Testis (tissue), 2 donors: ENCODE measurements at regions not wholly inside any gene's neighbourhood (a gene's known extent, or its start where the extent isn't known, plus 50 kb on each side); places are given as distances from the start of the nearest gene placed in this dataset.

Experiments
- DNase-seq: peaks from one replicate; pipeline ENCODE4 v3.0.0-alpha.2; 2019
- H3K27ac ChIP-seq, 2 donors: fragments of 200-600 bp; sonication (generic); one replicate each; pipeline ENCODE4 v1.5.1; 2019
- H3K27me3 ChIP-seq: fragments of 200-600 bp; sonication (generic); one replicate; pipeline ENCODE4 v1.5.1; 2019
- H3K36me3 ChIP-seq: fragments of 200-600 bp; sonication (generic); one replicate; pipeline ENCODE4 v1.5.1; 2017; ENCODE audit warnings: low read depth; ENCODE audit errors: missing control alignments
- H3K4me1 ChIP-seq: fragments of 200-600 bp; sonication (generic); one replicate; pipeline ENCODE4 v1.5.1; 2019
- H3K4me3 ChIP-seq, 2 donors: fragments of 200-600 bp; sonication (generic); one replicate each; pipeline ENCODE4 v1.5.1; 2017 to 2019
- H3K9me3 ChIP-seq: fragments of 200-600 bp; sonication (generic); one replicate; pipeline ENCODE4 v1.5.1; 2017
- POLR2A ChIP-seq: fragments of 450-650 bp; IDR thresholded peaks from one replicate; pipeline ENCODE4 v1.6.1; 2017; ENCODE audit warnings: antibody characterized with exemption, mild to moderate bottlenecking, moderate library complexity
- WGBS, 2 donors: methylation state at CpG; one replicate each; pipeline ENCODE4 v1.1.5; 2018; 5-methylcytosine and 5-hydroxymethylcytosine counted together
- intact Hi-C: fragments of 100-400 bp; cut with DNase I; formaldehyde crosslinking; loops from one replicate; pipeline ENCODE4 v1.15.1; 2023; ENCODE audit warnings: low total_unique reads
- TF ChIP-seq, protein P1 (sequence below), 3 experiments: fragments of 450-650 bp in 2 of 3; fragments of 200-600 bp in 1 of 3; sonication (generic) in 1 of 3; IDR thresholded peaks; one replicate each; pipeline ENCODE4 v1.5.1; 2016 to 2019; ENCODE audit warnings: antibody characterized with exemption in 3 of 3, mild to moderate bottlenecking in 2 of 3, moderate library complexity in 1 of 3

DNA sequence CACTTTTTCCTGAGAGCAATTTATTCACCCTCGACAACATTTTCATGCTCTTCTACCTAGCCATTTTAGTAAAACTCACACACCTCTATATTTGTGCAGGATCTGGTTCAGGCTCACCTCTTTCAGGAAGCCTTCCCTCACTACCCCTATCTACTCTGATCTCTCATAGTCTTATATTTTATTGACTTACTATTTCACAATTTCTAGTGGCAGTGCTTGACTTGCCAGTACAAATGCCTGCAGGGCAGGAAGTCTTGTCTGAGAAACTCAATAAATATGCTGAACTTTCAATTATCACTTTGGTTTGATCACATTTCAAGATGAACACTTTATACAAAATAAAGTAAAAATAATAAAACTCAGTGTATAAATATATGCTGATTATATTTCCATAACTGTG is 226.8 kb downstream of the CETN3 start:
- no peak overlapping the region for H3K4me3 ChIP-seq
- WGBS, 2 donors = 94 to 95% methylated on average over 1 of the region's 1 CpG
- H3K4me1 ChIP-seq = no peaks in the 10 kb centered on the region
- no peaks in the 10 kb centered on the region for H3K9me3 ChIP-seq
- no peak for DNase-seq
- no peaks in the 10 kb centered on the region for H3K36me3 ChIP-seq
- intact Hi-C loops = loop anchor here (10.0 kb wide), 1 partner anchor 1458 kb away; no protein-coding TSS in a partner anchor
- no peak overlapping the region for H3K27ac ChIP-seq
- no peaks in the 10 kb centered on the region for H3K27me3 ChIP-seq
- TF ChIP-seq POLR2A = no peak
- TF ChIP-seq, protein P1, sequence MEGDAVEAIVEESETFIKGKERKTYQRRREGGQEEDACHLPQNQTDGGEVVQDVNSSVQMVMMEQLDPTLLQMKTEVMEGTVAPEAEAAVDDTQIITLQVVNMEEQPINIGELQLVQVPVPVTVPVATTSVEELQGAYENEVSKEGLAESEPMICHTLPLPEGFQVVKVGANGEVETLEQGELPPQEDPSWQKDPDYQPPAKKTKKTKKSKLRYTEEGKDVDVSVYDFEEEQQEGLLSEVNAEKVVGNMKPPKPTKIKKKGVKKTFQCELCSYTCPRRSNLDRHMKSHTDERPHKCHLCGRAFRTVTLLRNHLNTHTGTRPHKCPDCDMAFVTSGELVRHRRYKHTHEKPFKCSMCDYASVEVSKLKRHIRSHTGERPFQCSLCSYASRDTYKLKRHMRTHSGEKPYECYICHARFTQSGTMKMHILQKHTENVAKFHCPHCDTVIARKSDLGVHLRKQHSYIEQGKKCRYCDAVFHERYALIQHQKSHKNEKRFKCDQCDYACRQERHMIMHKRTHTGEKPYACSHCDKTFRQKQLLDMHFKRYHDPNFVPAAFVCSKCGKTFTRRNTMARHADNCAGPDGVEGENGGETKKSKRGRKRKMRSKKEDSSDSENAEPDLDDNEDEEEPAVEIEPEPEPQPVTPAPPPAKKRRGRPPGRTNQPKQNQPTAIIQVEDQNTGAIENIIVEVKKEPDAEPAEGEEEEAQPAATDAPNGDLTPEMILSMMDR (IDR thresholded peaks at IDR 0.05) = no peak

DNA sequence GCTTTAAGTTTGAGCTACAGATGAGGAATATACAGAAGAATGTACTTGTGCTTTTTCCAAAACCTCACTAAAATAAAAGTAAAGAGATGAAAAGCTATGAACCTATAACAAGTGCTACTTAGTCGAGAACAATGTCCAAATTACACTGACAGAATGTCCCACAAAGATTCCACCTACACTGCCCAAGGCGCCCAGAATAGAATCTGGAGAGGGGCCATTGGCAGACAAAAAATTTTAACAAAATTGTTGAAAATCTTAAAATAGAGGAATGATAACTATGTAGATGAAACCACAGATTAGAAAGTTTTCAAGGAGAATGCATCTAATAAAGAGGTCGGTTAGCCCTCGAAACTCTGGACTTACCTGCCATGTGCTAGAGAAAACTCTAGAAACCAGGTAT is 235.3 kb downstream of the CETN3 start:
- intact Hi-C loops = no loop called here
- Histone ChIP-seq H3K27me3 (no peaks in the 10 kb centered on the region), H3K4me1 (no peaks in the 10 kb centered on the region), H3K36me3 (no peaks in the 10 kb centered on the region), H3K27ac (no peak overlapping the region), H3K4me3 (no peak overlapping the region), H3K9me3 (no peaks in the 10 kb centered on the region)
- TF ChIP-seq, protein P1 (IDR thresholded peaks at IDR 0.05) = no peak
- TF ChIP-seq POLR2A = no peak
- 89 to 99% methylated on average over 4 of the region's 4 CpGs for WGBS, 2 donors
- no peak for DNase-seq

GRCh38 chr5:90173299-90174030 is 236.1 kb downstream of the CETN3 start:
- 94 to 95% methylated on average over 1 of the region's 1 CpG for WGBS, 2 donors
- Histone ChIP-seq H3K4me1 (no peaks in the 10 kb centered on the region), H3K27me3 (no peaks in the 10 kb centered on the region), H3K36me3 (no peaks in the 10 kb centered on the region), H3K9me3 (no peaks in the 10 kb centered on the region), H3K4me3 (no peak overlapping the region), H3K27ac (no peak overlapping the region)
- no peak for TF ChIP-seq POLR2A
- TF ChIP-seq, protein P1 (IDR thresholded peaks at IDR 0.05) = no peak
- intact Hi-C loops = no loop called here
- DNase-seq = no peak

DNA sequence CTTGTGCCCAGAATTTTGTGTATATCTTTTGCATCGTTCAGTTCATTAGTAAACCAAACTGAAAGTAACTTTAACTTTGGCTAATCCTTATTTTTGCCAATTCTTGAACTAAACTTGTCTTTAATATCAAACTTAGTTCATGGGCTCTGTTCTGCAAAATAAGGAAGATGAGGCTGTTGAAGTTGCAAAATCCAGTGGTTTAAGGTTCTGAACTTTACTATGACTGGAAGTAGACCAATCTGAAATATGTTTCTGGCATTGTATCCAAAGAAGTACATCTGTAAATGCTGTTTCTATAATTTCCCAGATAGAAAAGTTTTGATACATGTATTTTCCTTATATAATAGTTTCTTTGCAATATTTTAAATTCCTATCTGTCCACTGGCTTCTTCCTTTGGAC is 238.1 kb downstream of the CETN3 start:
- Histone ChIP-seq H3K4me3 (no peak overlapping the region), H3K9me3 (no peaks in the 10 kb centered on the region), H3K36me3 (no peaks in the 10 kb centered on the region), H3K27me3 (no peaks in the 10 kb centered on the region), H3K27ac (no peak overlapping the region), H3K4me1 (no peaks in the 10 kb centered on the region)
- TF ChIP-seq, protein P1 (IDR thresholded peaks at IDR 0.05) = no peak
- DNase-seq = no peak
- WGBS, 2 donors = 0% methylated on average over 1 of the region's 1 CpG
- intact Hi-C loops = no loop called here

DNA sequence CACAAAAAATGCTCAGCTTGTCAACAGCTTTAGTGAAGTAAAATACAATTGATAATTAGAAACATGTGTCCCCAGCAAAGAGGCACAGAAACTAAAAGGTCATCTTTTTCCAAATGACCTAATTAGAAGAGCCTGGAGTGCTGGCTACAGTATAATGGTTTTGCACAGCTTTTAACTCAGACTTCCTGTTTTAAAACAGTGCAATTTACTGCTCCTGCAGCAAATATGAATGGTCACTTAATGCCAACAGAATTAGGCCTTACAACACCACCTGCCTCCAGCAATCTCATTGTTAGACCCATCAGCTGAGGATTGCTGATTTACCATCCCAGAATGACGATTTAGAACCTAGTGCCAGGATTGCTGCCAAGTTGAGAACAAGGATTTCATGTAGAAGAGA is 239.3 kb downstream of the CETN3 start:
- Histone ChIP-seq H3K4me1 (no peaks in the 10 kb centered on the region), H3K27ac (no peak overlapping the region), H3K9me3 (no peaks in the 10 kb centered on the region), H3K4me3 (no peak overlapping the region), H3K36me3 (no peaks in the 10 kb centered on the region), H3K27me3 (no peaks in the 10 kb centered on the region)
- WGBS, 2 donors = 27 to 55% methylated on average over 1 of the region's 1 CpG
- DNase-seq = no peak
- intact Hi-C loops = no loop called here
- TF ChIP-seq, protein P1 (IDR thresholded peaks at IDR 0.05) = no peak
- no peak for TF ChIP-seq POLR2A
